ENCODE measurements at regions not wholly inside any gene's neighbourhood (a gene's known extent, or its start where the extent isn't known, plus 50 kb on each side); places are given as distances from the start of the nearest gene placed in this dataset.

DNA sequence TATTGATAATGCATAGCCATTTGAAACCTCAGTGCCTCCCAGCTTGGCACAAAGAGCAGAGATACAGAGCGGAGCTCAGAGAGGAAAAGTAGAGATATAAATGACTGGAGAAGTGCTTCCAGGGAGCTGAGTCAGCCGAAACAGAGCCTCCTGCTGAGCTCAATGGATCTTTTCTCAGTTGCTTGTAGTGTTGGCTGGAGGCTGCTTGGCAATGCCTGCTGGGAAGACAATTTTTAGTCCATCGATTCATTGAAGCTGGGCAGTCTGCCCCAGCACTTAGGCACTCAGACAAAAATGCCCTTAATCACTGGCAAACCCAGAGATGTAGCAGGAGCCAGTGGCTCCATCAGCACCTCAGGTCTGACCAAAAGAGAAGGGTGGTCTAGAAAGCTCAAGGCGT is 81.3 kb upstream of the SETBP1 start:
- H3K27ac ChIP-seq: no peak overlapping the region
- no peaks in the 10 kb centered on the region for H3F3A ChIP-seq (ENCODE audit: low read depth)
- H2AFZ ChIP-seq (replicated peaks): no peak overlapping the region
- no peaks in the 10 kb centered on the region for H3K27me3 ChIP-seq
- no peak overlapping the region for H3K4me2 ChIP-seq
- Mint-ChIP-seq H3K9me3 (no peaks in the 10 kb centered on the region), H3K27me3 (ENCODE audit: insufficient read depth, low read depth) (no peaks in the 10 kb centered on the region), H3K27ac (peak overlapping the region; percentile 87), H3K4me3 (no peak overlapping the region), H3K36me3 (no peaks in the 10 kb centered on the region), H3K4me1 (peaks cover 8% of the 10 kb centered on the region)
- no peaks in the 10 kb centered on the region for H3K36me3 ChIP-seq
- TF ChIP-seq, protein P1, sequence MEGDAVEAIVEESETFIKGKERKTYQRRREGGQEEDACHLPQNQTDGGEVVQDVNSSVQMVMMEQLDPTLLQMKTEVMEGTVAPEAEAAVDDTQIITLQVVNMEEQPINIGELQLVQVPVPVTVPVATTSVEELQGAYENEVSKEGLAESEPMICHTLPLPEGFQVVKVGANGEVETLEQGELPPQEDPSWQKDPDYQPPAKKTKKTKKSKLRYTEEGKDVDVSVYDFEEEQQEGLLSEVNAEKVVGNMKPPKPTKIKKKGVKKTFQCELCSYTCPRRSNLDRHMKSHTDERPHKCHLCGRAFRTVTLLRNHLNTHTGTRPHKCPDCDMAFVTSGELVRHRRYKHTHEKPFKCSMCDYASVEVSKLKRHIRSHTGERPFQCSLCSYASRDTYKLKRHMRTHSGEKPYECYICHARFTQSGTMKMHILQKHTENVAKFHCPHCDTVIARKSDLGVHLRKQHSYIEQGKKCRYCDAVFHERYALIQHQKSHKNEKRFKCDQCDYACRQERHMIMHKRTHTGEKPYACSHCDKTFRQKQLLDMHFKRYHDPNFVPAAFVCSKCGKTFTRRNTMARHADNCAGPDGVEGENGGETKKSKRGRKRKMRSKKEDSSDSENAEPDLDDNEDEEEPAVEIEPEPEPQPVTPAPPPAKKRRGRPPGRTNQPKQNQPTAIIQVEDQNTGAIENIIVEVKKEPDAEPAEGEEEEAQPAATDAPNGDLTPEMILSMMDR (IDR thresholded peaks at IDR 0.05): no peak
- no peak for TF ChIP-seq EZH2phosphoT487 (IDR thresholded peaks at IDR 0.05)
- no peak for TF ChIP-seq EZH2 (IDR thresholded peaks at IDR 0.05)
- no peaks in the 10 kb centered on the region for H3K79me2 ChIP-seq (ENCODE audit: low read depth)
- no peak overlapping the region for H3K9ac ChIP-seq
- no peak for DNase-seq (ENCODE audit: low spot score)
- H3K9me3 ChIP-seq (ENCODE audit: low read depth): no peaks in the 10 kb centered on the region
- H4K20me1 ChIP-seq (ENCODE audit: low read depth): no peaks in the 10 kb centered on the region
- H3K4me3 ChIP-seq: no peak overlapping the region
- H3K4me1 ChIP-seq: no peaks in the 10 kb centered on the region

DNA sequence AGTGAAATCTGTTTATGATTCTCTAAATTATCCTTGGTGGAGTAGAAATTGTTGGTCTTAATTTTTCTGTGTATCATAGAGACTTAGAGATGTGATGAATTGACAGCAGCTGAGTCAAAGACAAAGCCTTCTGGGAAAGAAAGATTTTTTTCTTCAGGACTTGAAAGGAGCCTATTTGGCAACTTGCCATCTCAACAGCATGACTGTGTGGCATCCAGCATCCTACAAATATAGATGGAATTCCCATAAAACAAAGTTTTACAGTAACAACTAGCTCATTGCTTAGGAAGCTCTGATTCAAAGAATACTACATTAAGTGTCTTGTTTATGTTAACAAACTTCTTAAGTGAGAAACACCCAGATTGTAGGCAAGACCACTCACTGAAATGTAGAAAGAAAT is 79.2 kb upstream of the SETBP1 start:
- Histone ChIP-seq H3K79me2 (ENCODE audit: low read depth) (no peaks in the 10 kb centered on the region), H3K9ac (no peak overlapping the region), H4K20me1 (ENCODE audit: low read depth) (no peaks in the 10 kb centered on the region), H3K4me3 (no peak overlapping the region), H2AFZ (replicated peaks) (no peak overlapping the region), H3K27ac (no peak overlapping the region), H3K9me3 (ENCODE audit: low read depth) (no peaks in the 10 kb centered on the region), H3F3A (ENCODE audit: low read depth) (no peaks in the 10 kb centered on the region), H3K4me1 (no peaks in the 10 kb centered on the region), H3K4me2 (no peak overlapping the region), H3K36me3 (no peaks in the 10 kb centered on the region), H3K27me3 (no peaks in the 10 kb centered on the region)
- H3K27ac Mint-ChIP-seq: no peak overlapping the region
- DNase-seq (ENCODE audit: low spot score): no peak
- no peaks in the 10 kb centered on the region for H3K36me3 Mint-ChIP-seq
- H3K9me3 Mint-ChIP-seq: no peaks in the 10 kb centered on the region
- no peak overlapping the region for H3K4me3 Mint-ChIP-seq
- H3K4me1 Mint-ChIP-seq: peaks cover 3% of the 10 kb centered on the region
- H3K27me3 Mint-ChIP-seq (ENCODE audit: insufficient read depth, low read depth): no peaks in the 10 kb centered on the region
- TF ChIP-seq, protein P1 (IDR thresholded peaks at IDR 0.05): no peak
- TF ChIP-seq EZH2 (IDR thresholded peaks at IDR 0.05) (no peak), EZH2phosphoT487 (IDR thresholded peaks at IDR 0.05) (no peak)

DNA sequence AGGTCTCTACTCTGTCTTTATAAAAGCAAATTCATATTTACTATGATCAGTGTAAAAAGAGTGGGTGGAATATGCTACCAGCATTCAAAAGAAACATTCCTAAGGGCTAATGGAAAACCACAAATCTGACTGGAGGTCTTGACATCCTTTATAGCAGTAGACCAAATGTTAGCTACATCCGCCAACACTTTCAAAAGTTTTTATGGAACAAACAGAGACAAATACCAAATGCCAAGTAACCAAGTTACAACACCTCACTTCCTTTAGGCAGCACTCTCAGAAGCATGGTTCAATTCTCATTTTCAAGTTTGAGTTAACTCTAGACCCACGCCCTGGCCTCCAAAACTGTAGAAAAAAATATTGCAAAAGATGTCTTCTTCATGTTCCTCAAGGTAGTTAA is 78.3 kb upstream of the SETBP1 start:
- Histone ChIP-seq H4K20me1 (ENCODE audit: low read depth) (no peaks in the 10 kb centered on the region), H3K79me2 (ENCODE audit: low read depth) (no peaks in the 10 kb centered on the region), H3K9me3 (ENCODE audit: low read depth) (no peaks in the 10 kb centered on the region), H3K4me1 (no peaks in the 10 kb centered on the region), H3K9ac (no peak overlapping the region), H3F3A (ENCODE audit: low read depth) (no peaks in the 10 kb centered on the region), H3K4me2 (no peak overlapping the region), H2AFZ (replicated peaks) (no peak overlapping the region), H3K36me3 (no peaks in the 10 kb centered on the region), H3K27ac (no peak overlapping the region), H3K4me3 (no peak overlapping the region), H3K27me3 (no peaks in the 10 kb centered on the region)
- no peak overlapping the region for H3K4me3 Mint-ChIP-seq
- no peak overlapping the region for H3K27ac Mint-ChIP-seq
- TF ChIP-seq, protein P1 (IDR thresholded peaks at IDR 0.05): no peak
- TF ChIP-seq EZH2phosphoT487 (IDR thresholded peaks at IDR 0.05): no peak
- no peak for TF ChIP-seq EZH2 (IDR thresholded peaks at IDR 0.05)
- no peaks in the 10 kb centered on the region for H3K27me3 Mint-ChIP-seq (ENCODE audit: insufficient read depth, low read depth)
- no peak for DNase-seq (ENCODE audit: low spot score)
- no peaks in the 10 kb centered on the region for H3K9me3 Mint-ChIP-seq
- H3K36me3 Mint-ChIP-seq: no peaks in the 10 kb centered on the region
- H3K4me1 Mint-ChIP-seq: peaks cover 3% of the 10 kb centered on the region

DNA sequence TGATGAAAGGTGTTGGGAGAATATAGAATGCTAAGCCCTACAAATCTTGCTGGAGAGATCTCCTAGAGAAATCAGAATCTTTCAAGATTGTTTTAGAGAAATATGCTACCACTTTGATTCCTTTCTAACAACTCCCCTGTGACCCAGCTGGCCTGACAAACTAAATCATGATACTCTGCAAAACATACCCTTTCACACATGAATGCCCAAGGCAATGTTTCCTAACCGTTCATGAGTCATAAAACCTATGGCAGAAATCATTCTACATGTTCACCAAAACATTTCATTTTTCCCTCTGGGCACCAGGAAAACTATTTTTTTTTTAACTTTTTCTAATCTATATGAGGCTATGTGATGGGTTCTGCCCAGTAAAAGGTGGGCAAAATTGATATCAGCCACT is 77.8 kb upstream of the SETBP1 start:
- H3K36me3 Mint-ChIP-seq: no peaks in the 10 kb centered on the region
- no peaks in the 10 kb centered on the region for H3F3A ChIP-seq (ENCODE audit: low read depth)
- H3K4me1 ChIP-seq: no peaks in the 10 kb centered on the region
- no peak overlapping the region for H3K27ac Mint-ChIP-seq
- no peaks in the 10 kb centered on the region for H3K79me2 ChIP-seq (ENCODE audit: low read depth)
- no peak overlapping the region for H3K4me2 ChIP-seq
- no peaks in the 10 kb centered on the region for H4K20me1 ChIP-seq (ENCODE audit: low read depth)
- H3K36me3 ChIP-seq: no peaks in the 10 kb centered on the region
- no peak for DNase-seq (ENCODE audit: low spot score)
- H3K9me3 ChIP-seq (ENCODE audit: low read depth): no peaks in the 10 kb centered on the region
- H2AFZ ChIP-seq (replicated peaks): no peak overlapping the region
- no peak overlapping the region for H3K4me3 ChIP-seq
- H3K4me1 Mint-ChIP-seq: peaks cover 3% of the 10 kb centered on the region
- H3K27ac ChIP-seq: no peak overlapping the region
- no peaks in the 10 kb centered on the region for H3K27me3 Mint-ChIP-seq (ENCODE audit: insufficient read depth, low read depth)
- no peaks in the 10 kb centered on the region for H3K9me3 Mint-ChIP-seq
- no peak overlapping the region for H3K4me3 Mint-ChIP-seq
- TF ChIP-seq, protein P1 (IDR thresholded peaks at IDR 0.05): no peak
- TF ChIP-seq EZH2phosphoT487 (IDR thresholded peaks at IDR 0.05) (no peak), EZH2 (IDR thresholded peaks at IDR 0.05) (no peak)
- no peaks in the 10 kb centered on the region for H3K27me3 ChIP-seq
- H3K9ac ChIP-seq: no peak overlapping the region

Measured in neural progenitor cell (in vitro differentiated cells).